A549 (cell line): ENCODE measurements at regions not wholly inside any gene's neighbourhood (a gene's known extent, or its start where the extent isn't known, plus 50 kb on each side); places are given as distances from the start of the nearest gene placed in this dataset.
"Not testable (repeated sequence)": the region's sequence is repeated elsewhere in the genome, so short reads cannot be mapped to it uniquely, and the experiment has no call there.

Source experiments
- EP300 ChIP-seq, 2 experiments: fragments of >200 bp; sonication (Bioruptor Twin); formaldehyde crosslinking; IDR thresholded peaks; 2 replicates in 1 of 2; 3 replicates in 1 of 2; pipeline ENCODE4 v1.6.1; 2016 to 2017
- ZC3H11A ChIP-seq: fragments of 450-650 bp; IDR thresholded peaks from 2 replicates; pipeline ENCODE4 v1.6.1; 2014; ENCODE audit warnings: antibody characterized with exemption, mild to moderate bottlenecking

DNA sequence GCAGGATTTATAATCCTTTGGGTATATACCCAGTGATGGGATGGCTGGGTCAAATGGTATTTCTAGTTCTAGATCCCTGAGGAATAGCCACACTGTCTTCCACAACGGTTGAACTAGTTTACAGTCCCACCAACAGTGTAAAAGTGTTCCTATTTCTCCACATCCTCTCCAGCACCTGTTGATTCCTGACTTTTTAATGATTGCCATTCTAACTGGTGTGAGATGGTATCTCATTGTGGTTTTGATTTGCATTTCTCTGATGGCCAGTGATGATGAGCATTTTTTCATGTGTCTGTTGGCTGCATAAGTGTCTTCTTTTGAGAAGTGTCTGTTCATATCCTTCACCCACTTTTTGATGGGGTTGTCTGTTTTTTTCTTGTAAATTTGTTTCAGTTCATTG, 82.8 kb upstream of the AMOT start:
- TF ChIP-seq EP300 (IDR thresholded peaks at IDR 0.05); ZC3H11A: not testable (repeated sequence)
